A673 (cell line): ENCODE measurements at regions not wholly inside any gene's neighbourhood (a gene's known extent, or its start where the extent isn't known, plus 50 kb on each side); places are given as distances from the start of the nearest gene placed in this dataset.

ENCODE experiments used
- BruUV-seq: library from RNA; stranded (reverse); fragments of 400-500 nt; replicated peaks from 2 replicates; lab custom pipeline; 2021; lab: Mats Ljungman, UMichigan
- CTCF ChIA-PET: fragments of 300-600 bp; sonication (Branson Sonifier 250); formaldehyde crosslinking; loops from one replicate; lab custom pipeline; 2022; ENCODE audit warnings: antibody characterized with exemption; lab: Charles Lee
- POLR2A ChIA-PET: fragments of 300-600 bp; sonication (Branson Sonifier 250); formaldehyde crosslinking; loops from one replicate; lab custom pipeline; 2022; ENCODE audit warnings: antibody characterized with exemption; ENCODE audit not compliant: low non-redundant PET; lab: Charles Lee
- DNase-seq: peaks from one replicate; pipeline ENCODE4 v3.0.0-alpha.2; 2015; ENCODE audit warnings: low spot score
- H3K27ac ChIP-seq: fragments of 200-600 bp; sonication (generic); 2 replicates; pipeline ENCODE4 v1.5.1; 2016; ENCODE audit warnings: mixed run types, low read depth, mild to moderate bottlenecking, mixed read lengths, antibody characterized with exemption, low read length; ENCODE audit not compliant: poor library complexity, severe bottlenecking
- H3K27me3 ChIP-seq: fragments of 200-600 bp; sonication (generic); replicated peaks from 2 replicates; pipeline ENCODE4 v1.6.1; 2017; ENCODE audit warnings: mixed run types, low read depth, mild to moderate bottlenecking, mixed read lengths, antibody characterized with exemption, low read length; ENCODE audit not compliant: insufficient read depth, poor library complexity
- H3K36me3 ChIP-seq: fragments of 200-600 bp; sonication (generic); 2 replicates; pipeline ENCODE4 v1.6.1; 2016; ENCODE audit warnings: mixed run types, mild to moderate bottlenecking, mixed read lengths, antibody characterized with exemption, low read length; ENCODE audit not compliant: insufficient read depth, poor library complexity, severe bottlenecking
- H3K4me1 ChIP-seq: fragments of 200-600 bp; sonication (generic); 2 replicates; pipeline ENCODE4 v1.6.1; 2017; ENCODE audit warnings: mixed run types, mild to moderate bottlenecking, mixed read lengths, antibody characterized with exemption, low read length; ENCODE audit not compliant: insufficient read depth, poor library complexity, severe bottlenecking
- H3K4me3 ChIP-seq: fragments of 200-600 bp; sonication (generic); 2 replicates; pipeline ENCODE4 v1.5.1; 2016; ENCODE audit warnings: low read depth, mixed run types, mild to moderate bottlenecking, mixed read lengths, low read length; ENCODE audit not compliant: poor library complexity, severe bottlenecking
- H3K9me3 ChIP-seq: fragments of 200-600 bp; sonication (generic); 2 replicates; pipeline ENCODE4 v1.6.1; 2016; ENCODE audit warnings: mixed run types, low read depth, mild to moderate bottlenecking, mixed read lengths, antibody characterized with exemption, low read length; ENCODE audit not compliant: poor library complexity, severe bottlenecking
- CTCF ChIP-seq: fragments of 300-800, 200-600 bp; sonication (generic); conservative IDR thresholded peaks from 2 replicates; pipeline ENCODE4 v1.5.1; 2017; ENCODE audit warnings: low read depth, mild to moderate bottlenecking, antibody characterized with exemption, low read length, moderate library complexity, mixed read lengths
- EZH2 ChIP-seq: fragments of 200-600 bp; sonication (generic); IDR thresholded peaks from 2 replicates; pipeline ENCODE4 v1.6.1; 2017; ENCODE audit warnings: borderline replicate concordance, low read depth, mild to moderate bottlenecking, mixed read lengths, antibody characterized with exemption, low read length; ENCODE audit not compliant: poor library complexity, severe bottlenecking
- intact Hi-C: fragments of 100-400 bp; cut with micrococcal nuclease; formaldehyde crosslinking; loops from one replicate; pipeline ENCODE4 v1.10.0; 2022; ENCODE audit not compliant: unreplicated experiment

- TF ChIP-seq EZH2, result no peak
- TF ChIP-seq CTCF, result no peak
- Histone ChIP-seq H3K27me3 (no peaks in the 10 kb centered on the region), H3K4me3 (no peak overlapping the region), H3K36me3 (no peaks in the 10 kb centered on the region), H3K4me1 (no peaks in the 10 kb centered on the region), H3K9me3 (no peaks in the 10 kb centered on the region), H3K27ac (no peak overlapping the region)
- POLR2A ChIA-PET, result no interaction called here
- no TSS peak for BruUV-seq
- intact Hi-C loops, result no loop called here
- DNase-seq, result no peak
- CTCF ChIA-PET, result no interaction called here
Observed at GRCh38 chr1:102655034-102655433, 453.3 kb downstream of the COL11A1 start.

- Histone ChIP-seq H3K4me1 (no peaks in the 10 kb centered on the region), H3K36me3 (no peaks in the 10 kb centered on the region), H3K4me3 (no peak overlapping the region), H3K9me3 (no peaks in the 10 kb centered on the region), H3K27ac (no peak overlapping the region), H3K27me3 (no peaks in the 10 kb centered on the region)
- ChIA-PET CTCF (no interaction called here), POLR2A (no interaction called here)
- no TSS peak for BruUV-seq
- no peak for DNase-seq
- no peak for TF ChIP-seq CTCF
- TF ChIP-seq EZH2, result no peak
- intact Hi-C loops, result no loop called here
Observed at GRCh38 chr1:102640872-102641271, 467.4 kb downstream of the COL11A1 start.

- no peak for TF ChIP-seq CTCF
- TF ChIP-seq EZH2, result no peak
- no TSS peak for BruUV-seq
- CTCF ChIA-PET, result no interaction called here
- H3K36me3 ChIP-seq, result no peaks in the 10 kb centered on the region
- intact Hi-C loops, result no loop called here
- no peaks in the 10 kb centered on the region for H3K9me3 ChIP-seq
- H3K27ac ChIP-seq, result no peak overlapping the region
- POLR2A ChIA-PET, result no interaction called here
- no peaks in the 10 kb centered on the region for H3K4me1 ChIP-seq
- DNase-seq, result no peak
- H3K4me3 ChIP-seq, result no peak overlapping the region
- H3K27me3 ChIP-seq, result no peaks in the 10 kb centered on the region
Observed at GRCh38 chr1:102640312-102640711, 468.0 kb downstream of the COL11A1 start.
